Neural progenitor cell (in vitro differentiated cells): ENCODE measurements at regions not wholly inside any gene's neighbourhood (a gene's known extent, or its start where the extent isn't known, plus 50 kb on each side); places are given as distances from the start of the nearest gene placed in this dataset.

Experiments used
- CTCF ChIP-seq: fragments of 200-600 bp; sonication (generic); IDR thresholded peaks from 2 replicates; pipeline ENCODE4 v1.5.1; 2017; ENCODE audit warnings: antibody characterized with exemption, mild to moderate bottlenecking
- EZH2 ChIP-seq: fragments of 200-600 bp; sonication (generic); IDR thresholded peaks from 2 replicates; pipeline ENCODE4 v1.6.1; 2017; ENCODE audit warnings: antibody characterized with exemption, mild to moderate bottlenecking, moderate library complexity
- EZH2phosphoT487 ChIP-seq: fragments of 200-600 bp; sonication (generic); IDR thresholded peaks from 2 replicates; pipeline ENCODE4 v1.6.1; 2017; ENCODE audit warnings: antibody characterized with exemption

GRCh38 chr13:103391936-103392335 is 325.7 kb upstream of the SLC10A2 start:
- TF ChIP-seq CTCF (no peak), EZH2phosphoT487 (no peak), EZH2 (no peak)
